ENCODE measurements at regions not wholly inside any gene's neighbourhood (a gene's known extent, or its start where the extent isn't known, plus 50 kb on each side); places are given as distances from the start of the nearest gene placed in this dataset.
"Not testable (repeated sequence)": the region's sequence is repeated elsewhere in the genome, so short reads cannot be mapped to it uniquely, and the experiment has no call there.

- DNase-seq: no peak
Measured at GRCh38 chr6:122214605-122215318, 184.7 kb upstream of the HSF2 start.

GRCh38 chr6:122220254-122220653 is 179.2 kb upstream of the HSF2 start:
- no peak for DNase-seq

GRCh38 chr6:122222761-122223160 is 176.7 kb upstream of the HSF2 start:
- DNase-seq: no peak

- DNase-seq: no peak
Measured at GRCh38 chr6:122223251-122223650, 176.2 kb upstream of the HSF2 start.

- DNase-seq: no peak
Measured at GRCh38 chr6:122238861-122239260, 160.6 kb upstream of the HSF2 start.

GRCh38 chr6:122246906-122247658 is 152.4 kb upstream of the HSF2 start:
- no peak for DNase-seq

GRCh38 chr6:122248001-122248669 is 151.3 kb upstream of the HSF2 start:
- no peak for DNase-seq

- no peak for DNase-seq
Measured at GRCh38 chr6:122248844-122249243, 150.6 kb upstream of the HSF2 start.

GRCh38 chr6:122258839-122259238 is 140.6 kb upstream of the HSF2 start:
- no peak for DNase-seq

GRCh38 chr6:122264557-122264956 is 134.9 kb upstream of the HSF2 start:
- DNase-seq: no peak

GRCh38 chr6:122265755-122266154 is 133.7 kb upstream of the HSF2 start:
- no peak for DNase-seq

GRCh38 chr6:122268394-122268793 is 131.1 kb upstream of the HSF2 start:
- DNase-seq: no peak

GRCh38 chr6:122276637-122277036 is 122.8 kb upstream of the HSF2 start:
- DNase-seq: no peak

GRCh38 chr6:122280105-122281021 is 119.1 kb upstream of the HSF2 start:
- DNase-seq: not testable (repeated sequence)

- no peak for DNase-seq
Measured at GRCh38 chr6:122283884-122284283, 115.6 kb upstream of the HSF2 start.

- DNase-seq: no peak
Measured at GRCh38 chr6:122284848-122285247, 114.6 kb upstream of the HSF2 start.

GRCh38 chr6:122285292-122285913 is 114.0 kb upstream of the HSF2 start:
- DNase-seq: no peak

- DNase-seq: no peak
Measured at GRCh38 chr6:122286512-122286911, 112.9 kb upstream of the HSF2 start.

- no peak for DNase-seq
Measured at GRCh38 chr6:122289762-122290539, 109.5 kb upstream of the HSF2 start.

GRCh38 chr6:122297010-122297409 is 102.4 kb upstream of the HSF2 start:
- DNase-seq: no peak

GRCh38 chr6:122302067-122302466 is 97.4 kb upstream of the HSF2 start:
- no peak for DNase-seq

GRCh38 chr6:122307577-122307976 is 91.9 kb upstream of the HSF2 start:
- no peak for DNase-seq
